Omental fat pad (tissue), 3 donors: ENCODE measurements at regions not wholly inside any gene's neighbourhood (a gene's known extent, or its start where the extent isn't known, plus 50 kb on each side); places are given as distances from the start of the nearest gene placed in this dataset.

ENCODE experiments used
- ATAC-seq: fragments of 150-250 bp; one replicate; pipeline ENCODE4 v1.9.1; 2016; ENCODE audit warnings: mild to moderate bottlenecking, moderate library complexity; ENCODE audit not compliant: low FRiP score
- DNase-seq: peaks from one replicate; pipeline ENCODE4 v3.0.0-alpha.2; 2019; ENCODE audit warnings: low spot score
- TF ChIP-seq, protein P1 (sequence below), 3 donors: fragments of 450-650 bp; IDR thresholded peaks; one replicate each; pipeline ENCODE4 v1.5.1; 2016 to 2017; ENCODE audit warnings: antibody characterized with exemption in 3 of 3, mild to moderate bottlenecking in 3 of 3, moderate library complexity in 2 of 3

DNA sequence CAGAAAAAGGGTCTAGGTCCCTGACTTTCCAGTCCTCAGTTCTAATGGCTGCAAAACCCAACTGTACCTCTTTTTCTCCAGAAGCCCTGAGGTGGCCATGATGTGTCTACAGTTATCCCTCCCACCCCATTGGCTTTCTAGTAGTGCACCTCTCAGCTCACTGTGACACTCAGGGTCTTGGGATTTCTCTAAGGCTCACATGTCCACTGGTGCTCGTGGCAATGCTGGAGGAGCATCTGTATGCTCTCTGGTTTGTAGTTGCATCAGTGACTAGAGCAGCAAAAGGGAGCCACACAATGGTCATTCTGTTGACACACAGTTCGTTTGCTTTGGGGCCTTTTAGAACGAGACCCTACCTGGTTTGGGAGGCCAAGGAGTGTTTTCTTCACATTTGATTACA is 81.6 kb upstream of the SYT6 start:
- no peak for DNase-seq
- TF ChIP-seq, protein P1, sequence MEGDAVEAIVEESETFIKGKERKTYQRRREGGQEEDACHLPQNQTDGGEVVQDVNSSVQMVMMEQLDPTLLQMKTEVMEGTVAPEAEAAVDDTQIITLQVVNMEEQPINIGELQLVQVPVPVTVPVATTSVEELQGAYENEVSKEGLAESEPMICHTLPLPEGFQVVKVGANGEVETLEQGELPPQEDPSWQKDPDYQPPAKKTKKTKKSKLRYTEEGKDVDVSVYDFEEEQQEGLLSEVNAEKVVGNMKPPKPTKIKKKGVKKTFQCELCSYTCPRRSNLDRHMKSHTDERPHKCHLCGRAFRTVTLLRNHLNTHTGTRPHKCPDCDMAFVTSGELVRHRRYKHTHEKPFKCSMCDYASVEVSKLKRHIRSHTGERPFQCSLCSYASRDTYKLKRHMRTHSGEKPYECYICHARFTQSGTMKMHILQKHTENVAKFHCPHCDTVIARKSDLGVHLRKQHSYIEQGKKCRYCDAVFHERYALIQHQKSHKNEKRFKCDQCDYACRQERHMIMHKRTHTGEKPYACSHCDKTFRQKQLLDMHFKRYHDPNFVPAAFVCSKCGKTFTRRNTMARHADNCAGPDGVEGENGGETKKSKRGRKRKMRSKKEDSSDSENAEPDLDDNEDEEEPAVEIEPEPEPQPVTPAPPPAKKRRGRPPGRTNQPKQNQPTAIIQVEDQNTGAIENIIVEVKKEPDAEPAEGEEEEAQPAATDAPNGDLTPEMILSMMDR (IDR thresholded peaks at IDR 0.05), result no peak
- no peak for ATAC-seq

DNA sequence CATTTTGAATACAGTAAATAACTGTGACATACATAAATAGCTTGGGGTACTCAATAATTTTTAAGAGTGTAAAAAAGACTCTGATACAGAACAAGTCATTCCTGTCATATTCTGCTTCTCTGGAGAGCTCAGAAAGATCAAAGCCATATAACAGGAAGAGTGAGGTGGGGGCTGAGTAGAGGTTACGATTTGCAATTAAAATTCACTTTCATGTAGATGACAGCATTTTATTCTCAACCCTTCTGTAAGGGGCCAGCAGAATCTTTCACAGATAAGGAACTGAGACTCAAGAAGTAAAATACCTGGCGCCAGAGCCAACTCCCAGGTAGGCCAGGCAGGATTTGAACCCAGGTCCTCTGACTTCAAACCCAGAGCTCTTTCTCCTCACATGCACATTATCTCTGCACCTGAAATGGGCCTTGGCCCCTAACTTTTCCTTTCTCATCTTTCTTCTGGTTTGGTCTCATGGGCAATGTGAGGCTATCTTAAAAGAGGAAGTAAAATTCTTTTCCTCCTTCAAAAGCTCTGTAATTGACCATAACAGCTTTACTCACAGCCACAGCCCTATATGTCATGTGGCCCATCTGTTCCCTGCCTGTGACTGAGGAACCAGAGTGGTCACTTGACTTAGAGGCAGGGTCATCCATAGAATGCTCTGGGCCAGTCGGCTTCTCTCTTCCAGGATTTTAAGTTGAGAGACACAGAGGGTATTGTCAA is 80.9 kb upstream of the SYT6 start:
- ATAC-seq (no peak), DNase-seq (no peak)
- TF ChIP-seq, protein P1 (IDR thresholded peaks at IDR 0.05), result no peak

DNA sequence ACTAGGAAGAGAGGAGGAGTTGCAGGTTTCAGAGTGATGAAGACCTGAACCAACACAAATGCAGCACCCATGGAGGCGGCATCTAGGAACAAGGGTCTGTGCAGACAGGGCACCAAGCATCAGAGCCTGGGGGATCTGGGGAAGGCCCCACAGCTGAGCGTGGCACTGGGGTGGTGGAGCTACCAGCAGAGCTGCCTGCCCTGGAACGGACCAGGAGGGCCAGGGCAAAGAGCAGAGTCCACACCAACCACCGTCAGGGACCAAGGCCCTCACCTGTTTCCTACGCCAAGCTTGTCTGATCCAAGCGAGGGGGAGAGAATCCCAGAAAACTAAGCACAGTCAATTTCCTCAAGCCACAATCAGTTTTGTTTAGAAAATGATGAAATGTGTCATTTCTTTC is 79.0 kb upstream of the SYT6 start:
- TF ChIP-seq, protein P1 (IDR thresholded peaks at IDR 0.05), result no peak
- ATAC-seq (no peak), DNase-seq (no peak)

DNA sequence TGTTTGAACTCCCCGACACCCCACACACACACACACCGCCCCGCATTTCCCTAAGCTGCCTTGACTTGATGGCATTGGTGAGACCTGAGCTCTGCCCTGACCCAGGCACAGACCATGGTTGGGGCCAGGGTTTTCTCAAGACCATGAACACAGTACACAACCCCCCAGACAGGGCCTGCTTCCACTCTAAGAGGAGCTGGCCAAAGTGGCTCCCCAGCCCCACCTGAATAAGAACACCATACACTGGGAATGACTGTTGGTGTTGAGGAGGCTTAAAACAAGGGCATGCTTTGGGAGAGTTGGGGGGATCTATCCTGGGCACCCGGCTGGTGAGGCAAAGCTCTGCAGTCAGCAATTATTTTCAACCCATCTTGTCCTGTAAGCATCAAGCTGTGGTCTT is 77.6 kb upstream of the SYT6 start:
- DNase-seq (no peak), ATAC-seq (no peak)
- TF ChIP-seq, protein P1 (IDR thresholded peaks at IDR 0.05), result no peak

DNA sequence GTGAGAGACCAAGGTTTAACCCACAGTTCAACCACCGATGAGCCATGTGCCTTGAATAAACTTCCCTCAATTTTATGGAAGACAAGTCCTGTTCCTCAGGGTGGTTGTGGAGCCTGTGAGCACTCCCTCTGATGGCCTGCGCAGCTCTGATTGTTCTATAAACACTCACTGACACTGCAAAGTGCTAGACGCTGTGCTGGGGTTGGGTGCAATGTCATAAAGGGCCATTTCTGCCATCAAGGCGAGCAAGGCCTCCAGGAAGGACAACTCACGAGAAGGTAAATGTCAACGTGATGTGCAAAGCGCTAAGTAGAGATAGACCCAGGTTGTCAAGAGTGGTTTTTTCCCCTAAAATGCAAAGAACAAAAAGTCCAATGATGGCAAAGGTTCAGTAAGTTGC is 75.7 kb upstream of the SYT6 start:
- TF ChIP-seq, protein P1 (IDR thresholded peaks at IDR 0.05), result no peak
- ATAC-seq, result no peak
- no peak for DNase-seq

DNA sequence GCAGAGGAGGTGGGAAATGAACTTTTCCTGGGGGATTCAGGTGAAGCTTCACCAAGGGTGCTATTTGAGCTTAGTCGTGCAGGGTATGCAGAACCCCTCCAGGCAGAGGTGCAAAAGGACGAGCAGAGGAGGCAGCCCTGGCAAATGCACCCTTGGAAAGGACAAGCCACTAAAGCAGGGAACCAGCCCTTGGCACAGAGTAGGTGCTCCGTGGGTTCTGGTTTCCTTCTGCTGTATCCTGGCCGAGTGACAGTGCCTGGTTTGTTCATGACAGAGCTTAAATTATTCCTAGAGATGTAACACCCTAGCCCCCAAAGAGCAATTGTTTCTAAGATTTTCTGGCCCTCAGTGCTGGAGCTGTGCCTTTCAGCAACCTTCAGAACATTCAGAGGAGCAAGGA is 73.4 kb upstream of the SYT6 start:
- ATAC-seq (no peak), DNase-seq (no peak)
- TF ChIP-seq, protein P1 (IDR thresholded peaks at IDR 0.05), result no peak

DNA sequence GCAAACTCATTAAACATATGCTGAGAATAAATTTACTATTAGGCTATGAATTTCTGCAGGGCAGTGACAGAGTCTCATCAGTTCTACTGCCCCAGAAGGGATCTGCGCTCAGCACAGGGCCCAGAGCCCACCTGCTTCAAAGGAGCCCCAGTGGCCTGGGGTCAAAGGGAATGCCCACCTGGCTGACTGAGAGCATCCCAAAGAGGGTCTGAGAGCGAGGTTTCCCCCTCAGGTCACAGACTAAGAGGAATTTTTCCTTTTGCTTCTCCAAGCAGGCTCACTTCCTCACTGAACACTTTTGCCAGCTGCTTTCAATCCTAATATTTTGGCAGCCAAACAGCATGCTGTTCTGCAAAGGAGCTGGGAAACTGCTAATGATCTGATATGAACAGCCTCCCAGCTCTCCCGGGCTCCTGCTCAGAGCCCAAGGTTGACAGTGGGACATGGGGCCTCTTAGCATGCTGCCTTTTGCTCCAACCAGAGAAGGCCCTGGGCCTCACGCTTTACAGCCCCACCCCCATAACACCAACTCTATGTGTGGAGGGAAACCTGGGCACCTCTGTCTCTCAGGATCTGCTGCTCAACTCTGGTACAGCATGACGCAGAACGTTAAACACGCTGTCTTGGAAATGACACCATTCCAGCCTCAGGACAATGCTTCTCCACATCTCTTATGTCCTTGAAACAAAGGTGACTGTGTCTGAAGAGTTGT is 70.7 kb upstream of the SYT6 start:
- no peak for DNase-seq
- no peak for ATAC-seq
- TF ChIP-seq, protein P1 (IDR thresholded peaks at IDR 0.05), result no peak
